ENCODE measurements at regions not wholly inside any gene's neighbourhood (a gene's known extent, or its start where the extent isn't known, plus 50 kb on each side); places are given as distances from the start of the nearest gene placed in this dataset.
"Not testable (repeated sequence)": the region's sequence is repeated elsewhere in the genome, so short reads cannot be mapped to it uniquely, and the experiment has no call there.

DNA sequence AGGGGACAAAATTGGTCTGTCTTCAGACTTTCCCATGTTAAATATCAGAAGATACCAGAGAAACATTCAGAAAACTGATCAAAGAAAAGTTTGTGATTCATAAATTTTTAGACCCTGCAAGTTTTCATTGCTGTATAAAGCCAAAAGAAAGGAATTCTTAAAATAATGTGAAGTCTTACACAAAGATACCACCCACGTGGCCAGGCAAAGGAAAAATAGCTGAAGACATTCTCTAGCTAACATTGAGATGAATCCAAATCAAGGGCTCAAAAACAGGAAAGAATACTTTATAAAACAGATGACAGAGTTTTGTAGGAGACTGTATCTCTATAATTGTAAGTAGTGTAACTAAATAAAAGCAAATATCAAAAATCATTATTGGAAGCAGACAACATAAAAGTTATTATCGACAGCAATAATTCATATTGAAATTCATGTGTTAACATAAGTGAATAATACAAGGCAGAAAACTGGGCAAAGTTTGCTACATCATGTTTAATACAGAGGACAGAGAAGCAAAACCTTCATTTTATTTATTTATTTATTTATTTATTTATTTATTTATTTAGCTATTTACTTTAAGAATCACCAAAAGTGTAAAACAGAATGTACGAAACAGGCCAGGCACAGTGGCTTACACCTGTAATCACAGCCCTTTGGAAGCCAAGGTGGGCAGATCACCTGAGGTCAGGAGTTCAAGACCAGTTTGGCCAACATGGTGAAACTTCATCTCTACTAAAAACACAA is 204.6 kb upstream of the SLIT2 start:
- DNase-seq: no peak

DNA sequence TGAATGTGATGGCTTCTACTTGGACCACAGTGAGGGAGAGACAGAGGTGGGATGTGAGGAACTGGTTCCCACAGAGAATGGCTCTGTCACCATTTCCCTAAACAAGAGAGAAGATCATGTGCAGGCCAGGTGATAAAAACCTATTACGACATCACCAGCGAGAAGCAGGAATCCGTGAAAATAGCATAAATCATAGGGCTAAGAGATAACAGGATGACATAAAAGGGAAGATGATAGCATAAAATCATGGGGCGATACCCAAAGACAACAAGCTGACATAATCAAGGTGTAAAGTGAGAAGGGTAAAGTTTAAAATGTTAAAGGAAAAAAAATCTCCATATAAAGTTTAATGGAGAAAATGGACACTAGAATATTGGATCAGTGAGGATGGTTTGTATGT is 205.5 kb upstream of the SLIT2 start:
- no peak for DNase-seq

DNA sequence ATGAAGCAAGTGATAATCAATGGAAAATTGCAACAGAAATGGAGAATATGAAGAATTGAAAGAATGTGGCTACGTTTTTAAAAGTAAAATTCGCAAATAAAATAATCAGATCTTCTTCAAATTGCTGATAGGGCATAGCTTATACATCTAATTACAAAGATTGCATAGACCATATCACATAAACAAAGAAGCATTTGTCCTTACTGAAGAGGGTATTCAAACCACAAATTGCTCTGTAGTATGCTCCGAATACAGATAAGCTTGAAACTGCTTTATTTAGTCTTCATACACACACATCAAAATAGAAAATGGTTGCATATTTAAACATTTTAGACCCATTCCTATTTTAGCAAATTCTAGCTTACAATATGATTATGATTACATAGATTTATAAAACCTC is 206.7 kb upstream of the SLIT2 start:
- DNase-seq: no peak

DNA sequence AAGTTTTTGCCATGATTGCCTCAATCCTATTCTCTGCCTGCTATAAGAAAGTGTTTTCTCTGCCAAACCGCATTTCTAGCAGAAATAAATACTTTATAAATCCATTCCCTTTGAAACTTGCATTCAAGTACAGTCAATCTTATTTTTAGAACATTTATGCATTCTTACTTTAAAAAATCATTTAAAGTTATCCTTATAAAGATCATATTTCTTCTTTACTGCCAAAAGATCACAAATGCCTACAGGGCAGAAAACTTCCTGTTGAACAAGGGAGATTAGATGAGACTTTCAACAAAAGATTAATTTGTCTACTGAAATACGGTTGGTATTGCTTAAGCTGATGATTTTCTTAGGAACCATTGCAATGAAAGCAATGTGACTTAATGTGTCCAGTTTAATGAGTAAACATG is 207.2 kb upstream of the SLIT2 start:
- no peak for DNase-seq

DNA sequence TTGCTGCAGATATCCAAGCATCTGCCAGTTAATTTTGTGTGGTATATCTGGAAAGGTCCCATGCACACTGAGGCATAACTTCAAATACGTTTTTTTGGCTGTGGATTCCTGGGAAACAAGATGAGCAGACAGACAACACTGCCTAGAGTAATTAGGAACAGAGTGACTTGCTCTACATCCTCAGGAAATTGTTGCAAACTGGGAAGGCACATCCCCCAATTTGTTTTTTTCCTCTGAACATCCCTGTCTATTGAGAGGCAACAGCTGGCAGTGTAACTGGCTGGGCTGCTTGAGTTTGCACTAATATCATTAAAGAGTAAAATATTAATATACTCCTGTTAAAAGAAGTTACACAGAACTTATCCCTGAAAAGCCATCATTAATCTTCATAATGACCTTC is 207.7 kb upstream of the SLIT2 start:
- no peak for DNase-seq

DNA sequence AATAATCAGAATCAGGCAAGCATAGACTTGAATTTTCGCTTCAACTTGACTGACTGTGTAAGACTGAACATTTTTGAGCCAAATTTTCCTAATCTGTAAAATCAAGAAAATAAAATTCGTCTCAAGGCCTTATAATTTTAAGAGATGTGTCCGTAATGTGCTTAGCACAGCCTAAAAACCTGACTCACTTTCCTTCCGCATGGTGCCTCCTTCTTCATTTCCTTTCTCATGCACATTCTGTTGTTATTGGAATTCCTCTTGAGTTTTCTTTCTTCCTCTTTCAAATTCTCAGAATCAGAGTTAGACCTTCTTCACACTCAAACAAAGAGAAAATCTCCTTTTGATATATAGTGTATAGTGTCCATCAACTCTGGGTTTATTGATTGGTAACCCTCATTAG is 208.9 kb upstream of the SLIT2 start:
- DNase-seq: no peak

DNA sequence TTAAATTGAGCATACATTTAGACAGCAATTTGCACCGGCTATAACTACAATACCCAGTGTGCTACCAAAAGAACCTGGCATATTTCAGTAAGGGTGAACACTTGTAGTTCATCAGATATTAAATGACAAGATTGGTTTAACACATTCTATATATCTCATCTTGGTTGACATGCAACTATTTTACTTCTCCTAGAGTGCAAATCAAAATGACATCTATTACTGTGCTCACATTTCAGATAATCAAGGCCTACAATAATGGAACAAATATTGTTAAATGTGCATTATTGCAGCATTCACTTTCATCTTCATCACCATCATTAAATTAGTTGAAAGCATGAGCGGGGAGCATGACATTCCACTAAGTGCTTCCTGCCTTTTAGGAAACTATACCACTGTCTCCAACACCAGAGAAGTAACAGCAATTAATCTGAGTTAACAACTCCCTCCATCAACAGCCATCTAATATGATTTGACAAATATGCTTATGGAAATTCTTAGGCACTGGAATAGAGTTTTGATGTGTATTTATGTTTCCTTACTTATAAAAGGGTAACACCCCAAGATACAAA is 209.8 kb upstream of the SLIT2 start:
- no peak for DNase-seq

DNA sequence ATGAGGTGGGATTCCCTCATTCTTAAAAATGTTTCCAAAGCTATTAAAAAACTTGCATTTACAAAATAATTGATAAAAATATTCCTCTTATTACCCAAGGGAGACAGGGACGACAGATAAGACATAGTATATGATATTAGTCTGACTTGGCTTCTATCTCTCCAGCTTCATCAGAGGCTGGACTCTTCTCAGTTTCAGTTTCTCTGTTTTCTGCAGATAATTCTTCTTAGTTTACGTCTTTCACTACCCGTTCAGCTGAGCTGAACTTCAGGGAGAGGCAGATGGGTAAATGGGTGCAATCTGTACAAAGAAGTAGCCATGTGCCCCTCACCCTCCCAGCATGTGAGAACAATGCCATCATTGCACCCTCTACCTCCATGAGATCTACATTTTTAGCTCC is 214.0 kb upstream of the SLIT2 start:
- no peak for DNase-seq

DNA sequence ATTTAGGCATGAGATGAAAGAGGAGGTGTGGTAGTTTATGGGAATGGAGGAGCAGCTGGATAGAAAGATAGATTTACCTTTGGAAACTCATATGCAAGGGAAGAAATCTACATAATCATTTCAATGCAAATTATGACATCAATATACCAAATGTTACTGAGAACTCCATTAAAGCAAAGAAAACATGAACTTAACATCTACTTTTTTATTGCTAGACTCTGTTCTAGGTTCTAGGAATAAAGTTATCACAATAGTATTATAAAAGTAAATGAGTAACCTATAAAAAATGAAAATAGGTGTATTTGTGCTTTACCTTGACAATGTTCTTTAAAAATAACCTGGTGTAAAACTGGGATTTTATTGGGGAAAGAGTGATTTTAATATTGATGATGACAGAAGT is 221.6 kb upstream of the SLIT2 start:
- DNase-seq: no peak

DNA sequence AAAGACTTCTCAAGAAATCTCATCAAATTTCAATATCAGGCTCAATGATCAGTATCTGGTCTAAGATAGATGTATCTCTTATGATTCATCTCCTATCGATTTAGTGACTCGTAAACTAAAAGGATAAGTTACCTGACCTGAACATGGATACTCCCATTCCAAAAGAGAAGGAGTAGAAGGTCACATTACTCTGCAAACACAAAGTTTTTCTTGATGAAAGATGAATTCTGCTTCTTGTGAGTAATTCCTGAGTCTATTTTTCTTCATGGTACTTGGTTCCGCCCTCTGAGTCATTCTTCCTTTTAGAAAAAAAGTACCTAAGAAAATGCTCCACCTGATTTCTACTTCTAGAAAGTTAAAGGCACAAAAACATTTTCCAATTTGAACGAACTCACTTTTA is 223.1 kb upstream of the SLIT2 start:
- DNase-seq: no peak

DNA sequence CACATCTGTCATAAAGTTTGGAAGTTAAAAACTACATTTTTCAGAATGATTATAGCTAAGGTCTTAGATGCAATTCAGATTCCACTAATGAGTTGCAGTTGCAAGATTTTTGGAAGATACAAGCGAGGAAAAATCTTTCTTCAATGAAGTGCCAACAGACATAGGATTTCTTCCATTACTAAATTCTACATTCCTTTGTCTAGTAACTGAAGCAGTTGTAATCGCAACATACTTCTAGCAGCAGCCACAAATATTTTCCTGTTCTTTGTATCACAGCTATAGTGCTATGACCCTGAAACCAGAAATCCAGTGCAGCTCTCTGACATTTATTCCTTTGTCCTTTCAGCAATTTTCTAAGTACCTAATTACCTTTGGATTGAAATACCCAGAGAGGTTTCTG is 225.2 kb upstream of the SLIT2 start:
- no peak for DNase-seq

DNA sequence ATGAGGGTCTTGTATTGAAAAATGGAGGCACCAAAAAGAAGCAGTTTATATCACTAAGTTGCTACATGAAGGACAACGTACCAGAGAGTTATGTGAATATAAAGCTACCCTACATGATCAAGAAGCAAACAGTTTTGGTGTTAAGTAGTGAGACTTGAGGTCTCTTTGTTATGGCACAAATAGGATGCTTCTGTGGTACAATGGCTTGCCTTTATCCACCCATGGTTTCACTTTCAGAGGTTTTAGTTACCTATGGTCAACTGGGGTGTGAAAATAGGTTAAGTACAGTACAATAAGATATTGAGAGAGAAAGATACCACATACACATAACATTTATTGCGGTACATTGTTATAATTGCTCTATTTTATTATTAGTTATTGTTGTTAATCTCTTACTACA is 229.2 kb upstream of the SLIT2 start:
- no peak for DNase-seq

DNA sequence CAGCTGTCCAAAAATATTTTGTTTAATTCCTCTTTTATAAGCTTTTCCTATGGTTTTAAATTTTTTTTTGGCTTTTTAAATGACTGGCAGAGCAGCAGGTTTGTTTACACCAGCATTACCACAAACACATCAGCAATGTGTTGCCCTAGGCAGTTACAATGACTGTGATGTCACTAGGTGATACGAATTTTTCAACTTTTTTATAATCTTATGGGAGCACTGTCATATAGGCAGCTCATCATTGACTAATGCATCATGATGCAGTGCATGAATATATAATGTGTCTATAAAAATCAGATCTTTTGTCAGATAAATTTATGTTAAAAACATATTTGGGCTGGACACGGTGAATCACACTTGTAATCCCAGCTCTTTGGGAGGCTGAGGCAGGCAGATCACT is 231.6 kb upstream of the SLIT2 start:
- no peak for DNase-seq

DNA sequence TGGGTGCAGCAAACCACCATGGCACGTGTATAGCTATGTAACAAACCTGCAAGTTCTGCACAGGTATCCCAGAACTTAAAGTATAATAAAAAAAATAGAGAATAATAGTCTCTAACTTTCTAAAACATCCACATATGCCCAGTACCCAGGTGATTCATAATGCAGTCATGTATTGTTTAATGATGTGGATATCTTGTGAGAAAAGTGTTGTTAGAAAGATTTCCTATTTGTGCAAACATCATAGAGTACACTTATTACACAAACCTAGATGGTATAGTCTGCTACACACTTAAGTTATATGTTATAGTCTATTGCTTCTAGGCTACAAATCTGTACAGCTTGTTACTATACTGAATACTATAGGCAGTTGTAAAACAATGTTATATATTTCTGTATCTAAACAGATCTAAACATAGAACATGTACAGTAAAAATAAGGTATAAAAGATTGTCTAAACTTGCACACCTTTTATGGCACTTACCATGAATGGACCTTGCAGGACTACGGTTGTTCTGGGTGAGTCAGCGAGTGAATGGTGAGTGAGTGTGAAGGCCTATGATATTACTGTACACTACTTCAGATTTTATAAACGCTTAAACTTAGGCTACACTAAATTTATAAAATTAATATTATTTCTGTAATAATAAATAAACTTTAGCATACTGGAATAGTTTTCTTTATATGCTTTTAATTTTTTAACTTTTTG is 232.2 kb upstream of the SLIT2 start:
- no peak for DNase-seq

DNA sequence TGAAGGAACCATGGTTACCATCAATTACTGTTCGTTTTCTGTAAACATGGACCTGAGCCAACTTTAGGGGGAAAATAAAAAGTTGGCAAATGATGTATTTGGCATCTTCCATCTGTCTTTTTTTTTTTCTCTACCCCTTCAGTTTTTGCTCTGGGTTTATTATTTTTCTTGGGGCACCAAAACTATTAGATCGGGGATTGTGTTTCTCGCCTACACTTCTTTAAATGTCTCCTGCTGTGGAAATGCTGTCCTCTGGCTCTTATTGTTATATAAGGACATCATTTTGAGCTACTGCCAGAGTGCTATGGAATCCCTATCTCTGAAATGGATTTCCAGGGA is 234.0 kb upstream of the SLIT2 start:
- no peak for DNase-seq

DNA sequence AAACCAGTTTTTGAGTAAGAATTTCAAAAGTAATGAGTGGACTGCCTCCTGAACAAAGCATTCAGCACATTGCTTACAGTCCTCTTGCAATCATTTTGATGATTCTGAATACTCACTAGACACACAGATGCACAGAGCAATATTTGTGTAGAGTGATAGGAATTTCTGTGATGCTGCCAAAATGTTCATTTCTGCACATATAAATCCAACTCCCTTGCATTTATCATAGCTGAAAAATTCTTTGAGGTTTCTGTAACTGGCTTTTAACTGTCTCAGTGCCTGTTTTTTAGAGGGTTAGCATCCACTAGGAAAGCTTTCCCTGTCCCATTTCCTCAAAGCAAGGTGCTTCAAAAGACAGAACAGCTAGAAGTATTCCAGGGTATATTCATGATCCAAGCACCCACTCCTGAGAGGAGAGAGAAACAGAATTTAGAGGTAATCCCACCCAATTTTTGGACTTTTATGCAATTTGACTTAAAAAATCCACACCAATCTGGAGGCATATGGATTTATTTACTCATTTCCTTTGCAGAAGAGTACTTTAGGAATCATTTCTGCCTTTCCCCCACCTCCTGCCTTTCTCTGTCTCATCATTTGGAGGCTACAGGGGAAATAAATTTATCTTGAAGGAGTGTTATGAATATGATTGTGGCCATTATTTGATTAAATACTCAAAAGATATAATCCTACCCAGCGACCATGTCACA is 234.5 kb upstream of the SLIT2 start:
- DNase-seq: no peak

DNA sequence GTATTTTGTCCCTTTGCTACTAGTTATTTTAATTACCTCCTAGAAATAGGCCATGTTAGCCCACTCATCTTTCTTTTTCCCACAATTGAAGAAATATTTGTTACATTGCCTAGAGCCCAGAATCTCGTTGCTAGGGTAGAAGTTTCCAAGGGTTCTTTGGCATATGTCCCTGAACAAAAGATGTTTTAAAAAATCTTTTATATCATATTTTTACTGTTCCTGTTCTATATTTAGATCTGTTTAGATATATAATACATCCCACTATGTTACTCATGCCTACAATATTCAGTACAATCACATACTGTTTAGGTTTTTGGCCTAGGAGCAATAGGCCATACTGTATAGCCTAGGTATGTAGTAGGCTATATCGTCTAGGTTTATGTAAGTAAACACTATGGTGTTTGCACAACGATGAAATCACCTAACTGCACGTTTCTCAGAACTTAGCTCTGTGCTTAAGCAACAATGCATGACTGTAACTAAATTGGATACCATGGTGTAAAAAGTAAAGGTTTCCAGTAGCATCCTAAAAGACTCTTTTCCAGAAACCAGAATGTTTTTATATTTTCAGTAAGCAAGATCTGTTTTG is 236.0 kb upstream of the SLIT2 start:
- no peak for DNase-seq

DNA sequence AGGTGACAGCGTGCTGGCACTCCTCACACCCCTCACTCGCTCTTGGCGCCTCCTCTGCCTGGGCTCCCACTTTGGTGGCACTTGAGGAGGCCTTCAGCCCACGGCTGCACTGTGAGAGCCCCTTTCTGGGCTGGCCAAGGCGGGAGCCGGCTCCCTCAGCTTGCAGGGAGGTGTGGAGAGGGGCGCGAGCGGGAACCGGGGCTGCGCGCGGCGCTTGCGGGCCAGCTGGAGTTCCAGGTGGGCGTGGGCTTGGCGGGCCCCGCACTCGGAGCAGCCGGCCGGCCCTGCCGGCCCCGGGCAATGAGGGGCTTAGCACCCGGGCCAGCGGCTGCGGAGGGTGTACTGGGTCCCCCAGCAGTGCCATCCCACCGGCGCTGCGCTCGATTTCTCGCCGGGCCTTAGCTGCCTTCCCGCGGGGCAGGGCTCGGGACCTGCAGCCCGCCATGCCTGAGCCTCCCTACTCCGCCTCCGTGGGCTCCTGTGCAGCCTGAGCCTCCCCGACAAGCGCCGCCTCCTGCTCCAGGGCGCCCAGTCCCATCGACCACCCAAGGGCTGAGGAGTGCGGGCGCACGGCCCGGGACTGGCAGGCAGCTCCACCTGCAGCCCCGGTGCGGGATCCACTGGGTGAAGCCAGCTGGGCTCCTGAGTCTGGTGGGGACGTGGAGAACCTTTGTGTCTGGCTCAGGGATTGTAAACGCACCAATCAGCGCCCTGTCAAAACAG is 247.7 kb upstream of the SLIT2 start:
- not testable (repeated sequence) for DNase-seq

DNA sequence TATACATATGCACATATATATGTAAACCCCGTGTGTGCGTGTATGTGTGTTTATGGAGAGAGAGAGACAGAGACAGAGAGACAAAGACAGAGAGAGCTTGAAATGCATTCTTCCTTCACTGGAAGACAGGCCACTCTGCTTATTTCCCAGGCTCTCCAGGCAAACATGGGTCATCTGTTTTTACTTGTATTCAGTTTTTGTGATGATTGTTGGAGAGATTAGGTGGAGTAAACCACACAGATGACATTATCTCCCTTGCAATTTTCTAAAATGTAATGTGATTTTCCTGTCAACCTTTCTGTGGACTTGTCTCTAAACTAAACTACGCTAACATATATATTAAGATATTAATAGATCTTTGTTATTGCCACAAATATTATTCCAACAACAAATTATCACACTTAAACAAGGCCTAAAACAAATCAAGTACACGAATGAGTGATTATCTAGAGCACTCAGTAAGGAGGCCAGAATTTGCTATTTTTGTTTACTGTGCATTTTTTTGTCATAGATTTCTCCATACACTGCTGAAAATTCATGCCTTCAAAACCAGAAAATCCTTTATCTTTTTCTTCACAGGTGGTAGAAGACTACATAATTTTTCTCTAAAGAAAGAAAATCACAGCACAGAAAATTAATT is 251.8 kb upstream of the SLIT2 start:
- DNase-seq: no peak

DNA sequence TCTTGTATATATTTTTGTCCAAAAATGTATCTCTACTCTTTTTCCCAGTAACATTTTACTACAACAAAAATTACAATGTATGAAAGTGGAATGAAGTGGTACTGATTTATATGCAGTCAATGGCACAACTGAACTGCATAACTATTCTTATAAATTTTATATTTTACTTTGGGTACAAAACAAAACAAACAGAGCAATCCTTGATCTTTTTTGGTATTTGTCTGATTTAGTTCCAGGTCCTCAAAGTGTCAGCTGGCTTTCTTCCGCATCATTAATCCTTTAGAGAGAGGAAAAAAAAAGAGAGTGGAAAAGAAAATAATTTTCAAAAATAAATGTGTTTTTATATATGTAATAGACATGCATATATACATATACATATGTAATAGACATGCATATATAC is 252.4 kb upstream of the SLIT2 start:
- DNase-seq: no peak

DNA sequence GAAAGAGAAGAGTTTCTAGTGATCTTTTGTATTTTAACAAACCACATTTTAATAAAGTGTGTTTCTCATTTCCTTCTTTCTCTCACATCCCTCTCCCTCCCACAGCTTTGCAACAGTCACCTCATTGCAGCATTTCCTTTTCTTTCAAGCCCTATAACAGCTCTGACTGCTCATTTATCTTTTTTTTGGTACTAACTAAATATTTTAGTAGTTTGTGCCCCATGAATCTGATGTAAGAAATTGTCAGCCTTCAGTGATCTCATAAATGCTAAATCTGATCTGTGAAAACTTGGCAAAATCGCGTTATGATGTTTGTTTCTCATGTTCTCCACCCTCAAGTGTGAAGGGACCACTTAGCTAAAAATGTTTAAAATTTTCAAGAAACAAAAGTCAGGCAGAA is 258.5 kb upstream of the SLIT2 start:
- no peak for DNase-seq

DNA sequence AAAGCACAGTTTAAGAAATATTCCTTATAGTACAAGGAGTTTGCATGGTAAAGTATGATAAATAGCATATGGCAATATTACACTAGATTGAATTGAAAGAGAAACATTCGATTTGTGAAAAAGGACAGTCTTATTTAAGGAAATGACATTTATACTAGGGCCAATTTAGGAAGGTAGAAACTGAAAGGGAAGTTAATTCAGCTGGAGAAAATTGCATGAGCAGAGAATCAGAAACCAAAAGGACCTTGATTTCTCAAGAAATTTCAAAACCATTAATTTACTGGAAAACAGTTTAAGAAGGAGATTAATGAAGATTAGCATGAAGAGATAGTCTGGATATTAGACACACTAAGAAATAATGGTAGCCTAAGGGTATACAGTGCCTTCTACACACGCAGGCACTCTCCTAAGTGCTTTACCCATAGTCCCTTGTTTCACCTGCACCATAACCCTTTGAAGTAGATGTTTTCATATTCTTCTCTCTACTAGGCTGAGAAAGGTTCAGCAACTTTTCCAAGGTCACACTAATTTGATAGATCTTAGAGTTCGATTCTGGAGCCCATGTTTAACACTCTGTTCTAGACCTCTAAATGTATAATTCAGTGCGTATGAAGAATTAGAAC is 259.1 kb upstream of the SLIT2 start:
- DNase-seq: no peak

Data from activated naive CD4-positive, alpha-beta T cell treated with Interleukin-2 at 50 U/mL for 16 hours (primary cell).